T-cell (primary cell): ENCODE measurements at regions not wholly inside any gene's neighbourhood (a gene's known extent, or its start where the extent isn't known, plus 50 kb on each side); places are given as distances from the start of the nearest gene placed in this dataset.
A peak's percentile ranks its signal among the peaks of the same experiment; 100 is the strongest.

ENCODE experiments used
- ATAC-seq, 4 experiments: fragments of 200-7000 bp in 3 of 4; fragments of 150-1000 bp in 1 of 4; cut with Tn5 transposase; replicated peaks in 1 of 4; 1 replicate in 3 of 4; 2 replicates in 1 of 4; pipeline ENCODE4 v1.10.0; 2021; ENCODE audit warnings: moderate library complexity in 3 of 4, mild to moderate bottlenecking in 2 of 4, moderate number of reproducible peaks in 1 of 4
- CTCF ChIA-PET, 2 donors: fragments of 300-600 bp; sonication (Branson Sonifier 250); formaldehyde crosslinking; loops; one replicate each; lab custom pipeline; 2022; ENCODE audit warnings: antibody characterized with exemption in 2 of 2; lab: Charles Lee
- POLR2A ChIA-PET, 2 donors: fragments of 300-600 bp; sonication (Branson Sonifier 250); formaldehyde crosslinking; loops; one replicate each; lab custom pipeline; 2022; ENCODE audit warnings: antibody characterized with exemption in 2 of 2; lab: Charles Lee
- DNase-seq, 35 experiments: peaks; one replicate each; pipeline versions ENCODE4 v3.0.0 to v3.0.0-alpha.2; 2013 to 2023
- H3K27ac ChIP-seq: one replicate; pipeline ENCODE4 v1.5.1; 2013; ENCODE audit warnings: low read length
- H3K27me3 ChIP-seq, 2 experiments: replicated peaks in 1 of 2; 1 replicate in 1 of 2; 2 replicates in 1 of 2; pipeline versions ENCODE4 v1.6.1 to v1.7.0; 2013; ENCODE audit warnings: low read length in 1 of 2, mixed read lengths in 1 of 2; ENCODE audit not compliant: control insufficient read depth in 2 of 2, insufficient read depth in 2 of 2; ENCODE audit errors: extremely low read depth in 1 of 2
- H3K36me3 ChIP-seq, 2 donors: 1 replicate in 1 of 2; 2 replicates in 1 of 2; pipeline versions ENCODE4 v1.6.1 to v1.7.0; 2013; ENCODE audit warnings: low read length in 1 of 2; ENCODE audit not compliant: control insufficient read depth in 2 of 2, insufficient read depth in 1 of 2; ENCODE audit errors: extremely low read depth in 1 of 2
- H3K4me1 ChIP-seq, 2 experiments: 1 replicate in 1 of 2; 2 replicates in 1 of 2; pipeline versions ENCODE4 v1.6.1 to v1.7.0; 2013; ENCODE audit warnings: low read length in 2 of 2, mixed read lengths in 1 of 2; ENCODE audit not compliant: insufficient read depth in 2 of 2, control insufficient read depth in 1 of 2; ENCODE audit errors: extremely low read depth in 1 of 2
- H3K4me3 ChIP-seq, 2 donors: 1 replicate in 1 of 2; 2 replicates in 1 of 2; pipeline versions ENCODE4 v1.5.1 to v1.7.0; 2013; ENCODE audit warnings: mild to moderate bottlenecking in 2 of 2, low read length in 1 of 2, moderate library complexity in 1 of 2; ENCODE audit not compliant: control insufficient read depth in 1 of 2; ENCODE audit errors: extremely low read depth in 1 of 2
- H3K9me3 ChIP-seq: 2 replicates; pipeline ENCODE4 v1.7.0; 2013
- H3K27ac Mint-ChIP-seq, 2 donors: one replicate each; pipeline ENCODE4 v1.8.0; 2020 to 2021; ENCODE audit warnings: mild to moderate bottlenecking in 2 of 2, mixed read lengths in 2 of 2
- H3K27me3 Mint-ChIP-seq, 2 donors: one replicate each; pipeline ENCODE4 v1.8.0; 2021 to 2022; ENCODE audit warnings: mixed read lengths in 2 of 2
- H3K36me3 Mint-ChIP-seq: one replicate; pipeline ENCODE4 v1.8.0; 2021; ENCODE audit warnings: mixed read lengths
- H3K4me1 Mint-ChIP-seq, 3 donors: one replicate each; pipeline ENCODE4 v1.8.0; 2020 to 2022; ENCODE audit warnings: mixed read lengths in 3 of 3, mild to moderate bottlenecking in 1 of 3
- H3K4me3 Mint-ChIP-seq, 3 donors: one replicate each; pipeline ENCODE4 v1.8.0; 2020 to 2022; ENCODE audit warnings: mild to moderate bottlenecking in 3 of 3, mixed read lengths in 3 of 3, moderate library complexity in 3 of 3
- H3K9me3 Mint-ChIP-seq, 3 donors: one replicate each; pipeline ENCODE4 v1.8.0; 2020 to 2022; ENCODE audit warnings: mixed read lengths in 3 of 3
- WGBS: methylation state at CpG from one replicate; pipeline ENCODE4 v1.1.5; 2013; ENCODE audit warnings: missing lambda C conversion rate; ENCODE audit not compliant: insufficient coverage; 5-methylcytosine and 5-hydroxymethylcytosine counted together

- no CpG with 5 or more reads among the region's 1 CpG for WGBS
- Histone ChIP-seq H3K4me3 (no peak overlapping the region), H3K9me3 (no peaks in the 10 kb centered on the region), H3K27ac (no peak overlapping the region), H3K4me1 (no peaks in the 10 kb centered on the region), H3K27me3 (peaks cover 0 to 2% of the 10 kb centered on the region in 2 experiments), H3K36me3 (no peaks in the 10 kb centered on the region)
- no peak overlapping the region for H3K27ac Mint-ChIP-seq
- CTCF ChIA-PET, result no interaction called here
- H3K36me3 Mint-ChIP-seq, result no peaks in the 10 kb centered on the region
- no peak overlapping the region for H3K4me3 Mint-ChIP-seq
- DNase-seq (no peak), ATAC-seq (no peak)
- peaks cover 11 to 15% of the 10 kb centered on the region in 2 donors for H3K27me3 Mint-ChIP-seq
- POLR2A ChIA-PET, result no interaction called here
- no peaks in the 10 kb centered on the region for H3K9me3 Mint-ChIP-seq
- H3K4me1 Mint-ChIP-seq, result no peaks in the 10 kb centered on the region
Observed at GRCh38 chr7:38060637-38061036, 117.4 kb upstream of the STARD3NL start.

GRCh38 chr7:38066391-38066790 lies 111.7 kb upstream of the STARD3NL start:
- Histone ChIP-seq H3K27me3 (peaks cover 0 to 2% of the 10 kb centered on the region in 2 experiments), H3K4me3 (no peak overlapping the region), H3K4me1 (no peaks in the 10 kb centered on the region), H3K9me3 (no peaks in the 10 kb centered on the region), H3K36me3 (no peaks in the 10 kb centered on the region), H3K27ac (no peak overlapping the region)
- H3K27me3 Mint-ChIP-seq, result peaks cover 14 to 27% of the 10 kb centered on the region in 2 donors
- no CpG with 5 or more reads among the region's 5 CpGs for WGBS
- no peaks in the 10 kb centered on the region for H3K4me1 Mint-ChIP-seq
- H3K9me3 Mint-ChIP-seq, result no peaks in the 10 kb centered on the region
- DNase-seq, result no peak
- H3K4me3 Mint-ChIP-seq, result no peak overlapping the region
- no peaks in the 10 kb centered on the region for H3K36me3 Mint-ChIP-seq
- no peak overlapping the region for H3K27ac Mint-ChIP-seq
- POLR2A ChIA-PET, result no interaction called here
- no peak for ATAC-seq
- CTCF ChIA-PET, result interaction anchor here (0.5 to 0.6 kb wide), 2 partner anchors 39 to 358 kb away, joined by 6 to 7 read pairs; no protein-coding TSS in a partner anchor

- H3K9me3 Mint-ChIP-seq, result no peaks in the 10 kb centered on the region
- H3K4me3 Mint-ChIP-seq, result no peak overlapping the region
- H3K27ac ChIP-seq, result no peak overlapping the region
- peaks cover 4 to 22% of the 10 kb centered on the region in 2 donors for H3K27me3 Mint-ChIP-seq
- H3K4me1 ChIP-seq, result no peaks in the 10 kb centered on the region
- CTCF ChIA-PET, result no interaction called here
- no peak overlapping the region for H3K4me3 ChIP-seq
- H3K9me3 ChIP-seq, result no peaks in the 10 kb centered on the region
- POLR2A ChIA-PET, result no interaction called here
- no peaks in the 10 kb centered on the region for H3K36me3 ChIP-seq
- H3K36me3 Mint-ChIP-seq, result no peaks in the 10 kb centered on the region
- H3K4me1 Mint-ChIP-seq, result no peaks in the 10 kb centered on the region
- WGBS, result 100% methylated on average over 1 of the region's 2 CpGs
- no peak for ATAC-seq
- peaks cover 0 to 6% of the 10 kb centered on the region in 2 experiments for H3K27me3 ChIP-seq
- DNase-seq, result no peak
- no peak overlapping the region for H3K27ac Mint-ChIP-seq
Observed at GRCh38 chr7:38068461-38068860, 109.6 kb upstream of the STARD3NL start.

- H3K4me3 ChIP-seq, result no peak overlapping the region
- Mint-ChIP-seq H3K27ac (no peak overlapping the region), H3K9me3 (no peaks in the 10 kb centered on the region), H3K4me3 (no peak overlapping the region), H3K27me3 (peaks cover 0 to 20% of the 10 kb centered on the region in 2 donors), H3K4me1 (no peaks in the 10 kb centered on the region), H3K36me3 (no peaks in the 10 kb centered on the region)
- no peak overlapping the region for H3K27ac ChIP-seq
- CTCF ChIA-PET, result no interaction called here
- no peaks in the 10 kb centered on the region for H3K4me1 ChIP-seq
- POLR2A ChIA-PET, result no interaction called here
- H3K27me3 ChIP-seq, result peaks cover 0 to 3% of the 10 kb centered on the region in 2 experiments
- H3K9me3 ChIP-seq, result no peaks in the 10 kb centered on the region
- no peak for ATAC-seq
- WGBS, result 100% methylated on average over 2 of the region's 6 CpGs
- no peaks in the 10 kb centered on the region for H3K36me3 ChIP-seq
- DNase-seq, result no peak
Observed at GRCh38 chr7:38069052-38069451, 109.0 kb upstream of the STARD3NL start.

GRCh38 chr7:38070718-38071117 lies 107.3 kb upstream of the STARD3NL start:
- Mint-ChIP-seq H3K9me3 (no peaks in the 10 kb centered on the region), H3K4me1 (no peaks in the 10 kb centered on the region), H3K36me3 (no peaks in the 10 kb centered on the region), H3K27me3 (peaks cover 2 to 23% of the 10 kb centered on the region in 2 donors), H3K4me3 (no peak overlapping the region), H3K27ac (no peak overlapping the region)
- H3K27me3 ChIP-seq, result peaks cover 0 to 3% of the 10 kb centered on the region in 2 experiments
- no peaks in the 10 kb centered on the region for H3K4me1 ChIP-seq
- ATAC-seq (no peak), DNase-seq (peak in 1 of 35 experiments; percentile 3)
- no peaks in the 10 kb centered on the region for H3K9me3 ChIP-seq
- POLR2A ChIA-PET, result no interaction called here
- H3K27ac ChIP-seq, result no peak overlapping the region
- H3K36me3 ChIP-seq, result no peaks in the 10 kb centered on the region
- CTCF ChIA-PET, result interaction anchor here in 1 of 2 donors (1.0 to 1.2 kb wide), 2 partner anchors 9 to 15 kb away, joined by 3 read pairs; no protein-coding TSS in a partner anchor
- H3K4me3 ChIP-seq, result no peak overlapping the region
- no CpG with 5 or more reads among the region's 1 CpG for WGBS

- H3K4me3 ChIP-seq, result no peak overlapping the region
- H3K27me3 ChIP-seq, result no peaks in the 10 kb centered on the region
- no peaks in the 10 kb centered on the region for H3K4me1 Mint-ChIP-seq
- no peak overlapping the region for H3K4me3 Mint-ChIP-seq
- peaks cover 0 to 9% (median 4%) of the 10 kb centered on the region in 3 donors for H3K9me3 Mint-ChIP-seq
- peaks cover 4% of the 10 kb centered on the region for H3K36me3 Mint-ChIP-seq
- CTCF ChIA-PET, result interaction anchor here in 1 of 2 donors (0.6 kb wide), 1 partner anchor 1849 kb away, joined by 3 read pairs; no protein-coding TSS in a partner anchor
- DNase-seq (no peak), ATAC-seq (no peak)
- no peaks in the 10 kb centered on the region for H3K4me1 ChIP-seq
- POLR2A ChIA-PET, result no interaction called here
- peaks cover 0 to 14% of the 10 kb centered on the region in 2 donors for H3K27me3 Mint-ChIP-seq
- H3K27ac ChIP-seq, result no peak overlapping the region
- H3K9me3 ChIP-seq, result no peaks in the 10 kb centered on the region
- no peak overlapping the region for H3K27ac Mint-ChIP-seq
- no peaks in the 10 kb centered on the region for H3K36me3 ChIP-seq
Observed at GRCh38 chr7:38086857-38087256, 91.2 kb upstream of the STARD3NL start.
